Hepatocyte (in vitro differentiated cells): ENCODE measurements at regions not wholly inside any gene's neighbourhood (a gene's known extent, or its start where the extent isn't known, plus 50 kb on each side); places are given as distances from the start of the nearest gene placed in this dataset.
A peak's percentile ranks its signal among the peaks of the same experiment; 100 is the strongest.

ENCODE experiments used
- DNase-seq: peaks from one replicate; pipeline ENCODE4 v3.0.0-alpha.2; 2016; ENCODE audit warnings: low spot score
- H2AFZ ChIP-seq: fragments of 200-600 bp; sonication (generic); 2 replicates; pipeline ENCODE4 v1.6.0; 2016; ENCODE audit warnings: antibody characterized with exemption, mild to moderate bottlenecking
- H3K27ac ChIP-seq: fragments of 200-600 bp; sonication (generic); 2 replicates; pipeline ENCODE4 v1.5.1; 2016; ENCODE audit warnings: mild to moderate bottlenecking
- H3K27me3 ChIP-seq: fragments of 200-600 bp; sonication (generic); 2 replicates; pipeline ENCODE4 v1.6.1; 2016
- H3K36me3 ChIP-seq: fragments of 200-600 bp; sonication (generic); replicated peaks from 2 replicates; pipeline ENCODE4 v1.5.1; 2016; ENCODE audit warnings: low read depth; ENCODE audit not compliant: insufficient read depth
- H3K4me1 ChIP-seq: fragments of 200-600 bp; sonication (generic); 2 replicates; pipeline ENCODE4 v1.5.1; 2016; ENCODE audit warnings: mild to moderate bottlenecking, moderate library complexity; ENCODE audit not compliant: insufficient read depth
- H3K4me2 ChIP-seq: fragments of 200-600 bp; sonication (generic); 2 replicates; pipeline ENCODE4 v1.6.0; 2016
- H3K4me3 ChIP-seq: fragments of 200-600 bp; sonication (generic); 2 replicates; pipeline ENCODE4 v1.5.1; 2016; ENCODE audit warnings: mild to moderate bottlenecking
- H3K79me2 ChIP-seq: fragments of 200-600 bp; sonication (generic); 2 replicates; pipeline ENCODE4 v1.6.0; 2017; ENCODE audit warnings: mild to moderate bottlenecking
- H3K9me2 ChIP-seq: fragments of 200-600 bp; sonication (generic); replicated peaks from 2 replicates; pipeline ENCODE4 v1.6.0; 2017; ENCODE audit warnings: mild to moderate bottlenecking; ENCODE audit not compliant: insufficient read depth
- H3K9me3 ChIP-seq: fragments of 200-600 bp; sonication (generic); 2 replicates; pipeline ENCODE4 v1.5.1; 2016; ENCODE audit warnings: low read depth, mild to moderate bottlenecking
- H4K20me1 ChIP-seq: fragments of 200-600 bp; sonication (generic); 2 replicates; pipeline ENCODE4 v1.6.0; 2016; ENCODE audit warnings: mild to moderate bottlenecking; ENCODE audit not compliant: insufficient read depth, poor library complexity, severe bottlenecking
- CTCF ChIP-seq: fragments of 200-600 bp; sonication (generic); IDR thresholded peaks from 2 replicates; pipeline ENCODE4 v1.5.1; 2016; ENCODE audit warnings: antibody characterized with exemption, mild to moderate bottlenecking; ENCODE audit not compliant: poor library complexity
- EZH2 ChIP-seq: fragments of 200-600 bp; sonication (generic); IDR thresholded peaks from 2 replicates; pipeline ENCODE4 v1.6.1; 2016; ENCODE audit warnings: antibody characterized with exemption, mild to moderate bottlenecking, borderline replicate concordance
- EZH2phosphoT487 ChIP-seq: fragments of 200-600 bp; sonication (generic); IDR thresholded peaks from one replicate; pipeline ENCODE4 v1.6.1; 2018; ENCODE audit warnings: antibody characterized with exemption, mild to moderate bottlenecking, low read depth, moderate library complexity; ENCODE audit not compliant: unreplicated experiment, severe bottlenecking
- WGBS: methylation state at CpG from one replicate; pipeline ENCODE4 v1.1.6; 2016; ENCODE audit warnings: low lambda C conversion rate; ENCODE audit errors: missing lambda C conversion rate; 5-methylcytosine and 5-hydroxymethylcytosine counted together

GRCh38 chr20:1804554-1804956 lies 90.7 kb upstream of the SIRPA start:
- Histone ChIP-seq H3K27me3 (peaks cover 17% of the 10 kb centered on the region), H3K79me2 (no peaks in the 10 kb centered on the region), H3K9me2 (no peaks in the 10 kb centered on the region), H2AFZ (no peak overlapping the region), H3K27ac (no peak overlapping the region), H3K9me3 (no peaks in the 10 kb centered on the region), H3K36me3 (no peaks in the 10 kb centered on the region), H4K20me1 (no peaks in the 10 kb centered on the region), H3K4me2 (no peak overlapping the region), H3K4me1 (no peaks in the 10 kb centered on the region), H3K4me3 (no peak overlapping the region)
- no peak for DNase-seq
- WGBS: 95% methylated on average over 4 of the region's 4 CpGs
- no peak for TF ChIP-seq EZH2
- no peak for TF ChIP-seq CTCF
- TF ChIP-seq EZH2phosphoT487: no peak

GRCh38 chr20:1803932-1804501 lies 91.2 kb upstream of the SIRPA start:
- Histone ChIP-seq H3K79me2 (no peaks in the 10 kb centered on the region), H2AFZ (peak overlapping the region; percentile 97), H3K27ac (peak overlapping the region; percentile 2), H3K9me3 (no peaks in the 10 kb centered on the region), H4K20me1 (no peaks in the 10 kb centered on the region), H3K9me2 (no peaks in the 10 kb centered on the region), H3K4me2 (peak overlapping the region; percentile 100), H3K36me3 (no peaks in the 10 kb centered on the region), H3K4me1 (no peaks in the 10 kb centered on the region), H3K4me3 (peak overlapping the region; percentile 7), H3K27me3 (peaks cover 17% of the 10 kb centered on the region)
- no peak for TF ChIP-seq EZH2phosphoT487
- TF ChIP-seq EZH2: no peak
- no peak for TF ChIP-seq CTCF
- DNase-seq: no peak
- 63% methylated on average over 10 of the region's 10 CpGs for WGBS

- peak; percentile 69 for DNase-seq
- peak overlapping the region; percentile 7 for H3K4me3 ChIP-seq
- peak overlapping the region; percentile 100 for H3K4me2 ChIP-seq
- H3K4me1 ChIP-seq: no peaks in the 10 kb centered on the region
- TF ChIP-seq CTCF (no peak), EZH2 (peak; percentile 75)
- WGBS: 3% methylated on average over 85 of the region's 100 CpGs
- no peaks in the 10 kb centered on the region for H3K79me2 ChIP-seq
- no peaks in the 10 kb centered on the region for H3K36me3 ChIP-seq
- peak overlapping the region; percentile 2 for H3K27ac ChIP-seq
- peaks cover 17% of the 10 kb centered on the region for H3K27me3 ChIP-seq
- H4K20me1 ChIP-seq: no peaks in the 10 kb centered on the region
- peak overlapping the region; percentile 97 for H2AFZ ChIP-seq
- H3K9me2 ChIP-seq: no peaks in the 10 kb centered on the region
- no peaks in the 10 kb centered on the region for H3K9me3 ChIP-seq
Measured at GRCh38 chr20:1803061-1803931, 91.9 kb upstream of the SIRPA start.
